ENCODE measurements at regions not wholly inside any gene's neighbourhood (a gene's known extent, or its start where the extent isn't known, plus 50 kb on each side); places are given as distances from the start of the nearest gene placed in this dataset.

DNA sequence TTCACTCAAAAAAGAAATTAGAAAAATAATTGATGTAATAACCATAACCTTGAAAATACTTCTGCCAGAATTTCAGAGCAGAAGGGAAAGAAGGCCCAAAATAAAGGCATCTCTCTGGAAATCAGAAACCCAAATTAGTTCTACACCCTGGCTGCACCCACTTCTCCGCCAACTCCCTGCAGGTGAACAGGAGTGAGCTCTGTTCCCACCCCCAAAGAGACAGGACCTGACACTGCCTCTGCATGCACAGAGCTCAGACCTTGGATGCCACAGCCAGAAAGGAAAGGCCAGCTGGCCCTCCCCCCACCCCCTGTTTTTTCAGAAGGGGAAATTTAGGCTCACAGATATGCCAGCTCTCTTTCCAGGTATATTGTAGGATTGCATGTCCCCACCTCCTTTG is 228.2 kb downstream of the BCL11B start:
- TF ChIP-seq, protein P1, sequence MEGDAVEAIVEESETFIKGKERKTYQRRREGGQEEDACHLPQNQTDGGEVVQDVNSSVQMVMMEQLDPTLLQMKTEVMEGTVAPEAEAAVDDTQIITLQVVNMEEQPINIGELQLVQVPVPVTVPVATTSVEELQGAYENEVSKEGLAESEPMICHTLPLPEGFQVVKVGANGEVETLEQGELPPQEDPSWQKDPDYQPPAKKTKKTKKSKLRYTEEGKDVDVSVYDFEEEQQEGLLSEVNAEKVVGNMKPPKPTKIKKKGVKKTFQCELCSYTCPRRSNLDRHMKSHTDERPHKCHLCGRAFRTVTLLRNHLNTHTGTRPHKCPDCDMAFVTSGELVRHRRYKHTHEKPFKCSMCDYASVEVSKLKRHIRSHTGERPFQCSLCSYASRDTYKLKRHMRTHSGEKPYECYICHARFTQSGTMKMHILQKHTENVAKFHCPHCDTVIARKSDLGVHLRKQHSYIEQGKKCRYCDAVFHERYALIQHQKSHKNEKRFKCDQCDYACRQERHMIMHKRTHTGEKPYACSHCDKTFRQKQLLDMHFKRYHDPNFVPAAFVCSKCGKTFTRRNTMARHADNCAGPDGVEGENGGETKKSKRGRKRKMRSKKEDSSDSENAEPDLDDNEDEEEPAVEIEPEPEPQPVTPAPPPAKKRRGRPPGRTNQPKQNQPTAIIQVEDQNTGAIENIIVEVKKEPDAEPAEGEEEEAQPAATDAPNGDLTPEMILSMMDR (IDR thresholded peaks at IDR 0.05) = no peak
- TF ChIP-seq POLR2AphosphoS5 (IDR thresholded peaks at IDR 0.05) (no peak), POLR2A (IDR thresholded peaks at IDR 0.05) (no peak)

All from breast epithelium (tissue), 3 donors.